Cardiac fibroblast (primary cell): ENCODE measurements at regions not wholly inside any gene's neighbourhood (a gene's known extent, or its start where the extent isn't known, plus 50 kb on each side); places are given as distances from the start of the nearest gene placed in this dataset.
A peak's percentile ranks its signal among the peaks of the same experiment; 100 is the strongest.
"Not testable (repeated sequence)": the region's sequence is repeated elsewhere in the genome, so short reads cannot be mapped to it uniquely, and the experiment has no call there.

Source experiments
- DNase-seq, 2 donors: peaks; one replicate each; pipeline versions ENCODE4 v3.0.0 to v3.0.0-alpha.2; 2010; ENCODE audit warnings: low read depth in 2 of 2
- H3K4me3 ChIP-seq, 2 donors: replicated peaks in 1 of 2; 1 replicate in 1 of 2; 2 replicates in 1 of 2; pipeline ENCODE4 v1.5.1; 2011; ENCODE audit warnings: low read depth in 2 of 2, low read length in 2 of 2, mild to moderate bottlenecking in 2 of 2, moderate library complexity in 1 of 2
- TF ChIP-seq, protein P1 (sequence below): IDR thresholded peaks from one replicate; pipeline ENCODE4 v1.5.1; 2011; ENCODE audit warnings: low read depth, mild to moderate bottlenecking, low read length, inconsistent platforms

- DNase-seq: no peak
- TF ChIP-seq, protein P1, sequence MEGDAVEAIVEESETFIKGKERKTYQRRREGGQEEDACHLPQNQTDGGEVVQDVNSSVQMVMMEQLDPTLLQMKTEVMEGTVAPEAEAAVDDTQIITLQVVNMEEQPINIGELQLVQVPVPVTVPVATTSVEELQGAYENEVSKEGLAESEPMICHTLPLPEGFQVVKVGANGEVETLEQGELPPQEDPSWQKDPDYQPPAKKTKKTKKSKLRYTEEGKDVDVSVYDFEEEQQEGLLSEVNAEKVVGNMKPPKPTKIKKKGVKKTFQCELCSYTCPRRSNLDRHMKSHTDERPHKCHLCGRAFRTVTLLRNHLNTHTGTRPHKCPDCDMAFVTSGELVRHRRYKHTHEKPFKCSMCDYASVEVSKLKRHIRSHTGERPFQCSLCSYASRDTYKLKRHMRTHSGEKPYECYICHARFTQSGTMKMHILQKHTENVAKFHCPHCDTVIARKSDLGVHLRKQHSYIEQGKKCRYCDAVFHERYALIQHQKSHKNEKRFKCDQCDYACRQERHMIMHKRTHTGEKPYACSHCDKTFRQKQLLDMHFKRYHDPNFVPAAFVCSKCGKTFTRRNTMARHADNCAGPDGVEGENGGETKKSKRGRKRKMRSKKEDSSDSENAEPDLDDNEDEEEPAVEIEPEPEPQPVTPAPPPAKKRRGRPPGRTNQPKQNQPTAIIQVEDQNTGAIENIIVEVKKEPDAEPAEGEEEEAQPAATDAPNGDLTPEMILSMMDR: no peak
These were observed 1445.8 kb upstream of the FLRT2 start for GRCh38 chr14:84084056-84084630.

GRCh38 chr14:84085493-84085892, 1444.5 kb upstream of the FLRT2 start:
- DNase-seq: peak in 1 of 2 donors; percentile 30
- no peak overlapping the region for H3K4me3 ChIP-seq
- TF ChIP-seq, protein P1: no peak

More at GRCh38 chr14:84084056-84084630, 1445.8 kb upstream of the FLRT2 start:
- no peak overlapping the region for H3K4me3 ChIP-seq

GRCh38 chr14:84086714-84087113, 1443.2 kb upstream of the FLRT2 start:
- no peak overlapping the region for H3K4me3 ChIP-seq
- TF ChIP-seq, protein P1: no peak
- DNase-seq: no peak

DNA sequence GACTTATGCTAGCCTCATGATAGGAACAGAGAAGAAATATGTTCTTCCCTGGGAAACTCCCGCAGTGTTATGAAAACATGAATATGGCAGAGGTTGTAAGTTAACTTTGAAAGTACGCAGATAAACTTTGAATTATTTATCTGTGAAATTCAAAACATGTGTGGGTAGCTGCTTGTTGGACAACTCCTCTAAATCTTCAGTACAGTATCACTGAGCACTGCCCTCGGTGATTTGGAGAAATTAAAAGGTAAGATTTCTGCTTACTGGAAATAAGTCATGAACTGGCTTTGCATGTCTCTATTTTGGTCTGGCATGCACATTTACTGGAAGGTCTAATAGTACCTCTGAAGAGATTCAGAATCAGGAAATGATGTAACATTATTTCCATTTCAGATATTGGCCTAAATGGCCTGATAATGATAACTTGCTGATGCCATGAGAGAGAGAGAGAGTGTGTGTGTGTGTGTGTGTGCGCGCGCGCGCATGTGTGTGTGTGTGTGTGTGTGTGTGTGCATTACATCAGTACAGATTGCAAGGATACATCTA, 1441.9 kb upstream of the FLRT2 start:
- TF ChIP-seq, protein P1: no peak
- no peak overlapping the region for H3K4me3 ChIP-seq
- peak in 1 of 2 donors; percentile 72 for DNase-seq

- TF ChIP-seq, protein P1: no peak
- H3K4me3 ChIP-seq: no peak overlapping the region
- peak in 1 of 2 donors; percentile 9 for DNase-seq
These were observed 1439.1 kb upstream of the FLRT2 start for GRCh38 chr14:84090837-84091236.

- no peak for DNase-seq
- no peak overlapping the region for H3K4me3 ChIP-seq
- TF ChIP-seq, protein P1: no peak
These were observed 1434.3 kb upstream of the FLRT2 start for GRCh38 chr14:84095681-84096080.

GRCh38 chr14:84098261-84098660, 1431.7 kb upstream of the FLRT2 start:
- TF ChIP-seq, protein P1: no peak
- DNase-seq: no peak

GRCh38 chr14:84099560-84099959, 1430.4 kb upstream of the FLRT2 start:
- not testable (repeated sequence) for H3K4me3 ChIP-seq, DNase-seq

More at GRCh38 chr14:84098261-84098660, 1431.7 kb upstream of the FLRT2 start:
- no peak overlapping the region for H3K4me3 ChIP-seq
